GM12874 (cell line): ENCODE measurements at regions not wholly inside any gene's neighbourhood (a gene's known extent, or its start where the extent isn't known, plus 50 kb on each side); places are given as distances from the start of the nearest gene placed in this dataset.

ENCODE experiments used
- TF ChIP-seq, protein P1 (sequence below): IDR thresholded peaks from 2 replicates; pipeline ENCODE4 v1.5.1; 2011; ENCODE audit warnings: low read depth, mild to moderate bottlenecking, control low read depth, low read length, moderate library complexity; ENCODE audit not compliant: insufficient read depth

DNA sequence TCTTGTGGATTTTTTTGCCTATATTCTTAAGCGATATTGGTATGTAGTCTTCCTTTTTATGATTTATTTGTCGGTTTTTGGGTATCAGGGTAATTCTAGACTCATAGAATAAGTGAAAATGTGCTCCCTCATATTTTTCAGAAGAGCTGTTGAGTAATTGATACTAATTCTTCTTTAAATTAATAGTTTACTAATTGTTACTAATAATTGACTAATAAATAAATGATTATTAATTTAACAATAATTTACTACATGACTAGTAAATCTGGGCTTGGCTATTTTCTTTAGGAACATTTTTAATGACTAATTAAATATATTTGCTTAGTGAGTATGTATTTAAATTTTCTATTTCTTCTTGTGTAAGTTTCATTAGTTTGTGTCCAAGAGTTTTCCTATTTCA lies 325.0 kb downstream of the ADCYAP1 start:
- TF ChIP-seq, protein P1, sequence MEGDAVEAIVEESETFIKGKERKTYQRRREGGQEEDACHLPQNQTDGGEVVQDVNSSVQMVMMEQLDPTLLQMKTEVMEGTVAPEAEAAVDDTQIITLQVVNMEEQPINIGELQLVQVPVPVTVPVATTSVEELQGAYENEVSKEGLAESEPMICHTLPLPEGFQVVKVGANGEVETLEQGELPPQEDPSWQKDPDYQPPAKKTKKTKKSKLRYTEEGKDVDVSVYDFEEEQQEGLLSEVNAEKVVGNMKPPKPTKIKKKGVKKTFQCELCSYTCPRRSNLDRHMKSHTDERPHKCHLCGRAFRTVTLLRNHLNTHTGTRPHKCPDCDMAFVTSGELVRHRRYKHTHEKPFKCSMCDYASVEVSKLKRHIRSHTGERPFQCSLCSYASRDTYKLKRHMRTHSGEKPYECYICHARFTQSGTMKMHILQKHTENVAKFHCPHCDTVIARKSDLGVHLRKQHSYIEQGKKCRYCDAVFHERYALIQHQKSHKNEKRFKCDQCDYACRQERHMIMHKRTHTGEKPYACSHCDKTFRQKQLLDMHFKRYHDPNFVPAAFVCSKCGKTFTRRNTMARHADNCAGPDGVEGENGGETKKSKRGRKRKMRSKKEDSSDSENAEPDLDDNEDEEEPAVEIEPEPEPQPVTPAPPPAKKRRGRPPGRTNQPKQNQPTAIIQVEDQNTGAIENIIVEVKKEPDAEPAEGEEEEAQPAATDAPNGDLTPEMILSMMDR = no peak

- TF ChIP-seq, protein P1 = no peak
Observed at GRCh38 chr18:1232867-1233266, 328.2 kb downstream of the ADCYAP1 start.

- TF ChIP-seq, protein P1 = no peak
Observed at GRCh38 chr18:1240701-1241100, 336.0 kb downstream of the ADCYAP1 start.

DNA sequence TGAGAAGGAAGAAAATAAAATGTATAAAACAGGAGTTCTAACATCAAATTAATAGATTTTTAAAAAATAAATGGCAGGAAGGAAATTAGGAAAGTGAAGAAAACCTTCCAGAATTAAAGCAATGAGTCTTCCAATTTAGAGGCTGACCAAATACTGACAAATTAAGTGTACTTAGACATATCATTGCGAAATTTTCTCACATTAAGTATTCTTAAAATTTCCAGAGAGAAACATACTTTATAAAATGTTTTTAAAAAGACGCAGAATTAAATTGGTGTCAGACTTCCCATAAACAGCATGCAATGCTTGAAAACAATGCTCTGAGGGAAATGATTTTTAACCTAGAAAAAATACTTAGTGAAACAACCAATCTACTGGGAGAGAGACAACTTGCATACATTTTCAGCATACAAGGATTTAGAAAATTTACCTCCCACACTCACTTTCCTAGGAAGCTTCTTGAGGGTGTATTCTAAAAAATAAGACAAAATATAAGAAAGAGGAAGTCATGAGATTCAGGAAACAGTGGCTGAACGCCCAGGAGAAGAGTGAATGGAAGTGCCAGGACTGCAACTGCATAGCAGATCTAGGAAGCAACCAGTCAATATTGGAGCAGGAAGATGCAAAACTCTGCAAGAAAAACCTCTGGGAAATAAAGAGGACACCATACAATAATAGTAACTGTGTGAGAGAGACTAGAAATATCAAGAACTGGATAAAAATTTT lies 339.9 kb downstream of the ADCYAP1 start:
- TF ChIP-seq, protein P1 = no peak

- TF ChIP-seq, protein P1 = no peak
Observed at GRCh38 chr18:1246827-1247226, 342.2 kb downstream of the ADCYAP1 start.

- TF ChIP-seq, protein P1 = no peak
Observed at GRCh38 chr18:1252534-1252933, 347.9 kb downstream of the ADCYAP1 start.

DNA sequence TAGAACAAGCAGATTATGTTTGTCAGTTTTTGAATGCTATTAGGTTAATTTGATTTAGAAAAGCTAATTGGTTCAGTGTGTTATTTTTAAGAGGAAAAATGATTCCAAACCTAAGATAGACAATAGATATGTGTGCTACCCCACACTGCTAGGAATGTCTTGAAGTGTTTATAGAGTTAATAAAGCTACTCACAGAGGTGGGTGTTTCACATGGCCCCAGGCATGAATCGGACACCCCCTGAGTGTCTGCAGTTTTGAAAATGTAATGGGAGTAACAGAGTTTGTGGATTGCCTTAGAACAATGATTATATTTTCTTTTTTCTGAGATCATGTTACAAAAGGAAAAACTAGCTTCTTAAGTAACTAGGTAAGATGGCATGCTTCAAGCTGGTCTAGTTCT lies 348.3 kb downstream of the ADCYAP1 start:
- TF ChIP-seq, protein P1 = no peak

GRCh38 chr18:1253827-1254226 lies 349.2 kb downstream of the ADCYAP1 start:
- TF ChIP-seq, protein P1 = no peak
